ENCODE measurements at regions not wholly inside any gene's neighbourhood (a gene's known extent, or its start where the extent isn't known, plus 50 kb on each side); places are given as distances from the start of the nearest gene placed in this dataset.

DNA sequence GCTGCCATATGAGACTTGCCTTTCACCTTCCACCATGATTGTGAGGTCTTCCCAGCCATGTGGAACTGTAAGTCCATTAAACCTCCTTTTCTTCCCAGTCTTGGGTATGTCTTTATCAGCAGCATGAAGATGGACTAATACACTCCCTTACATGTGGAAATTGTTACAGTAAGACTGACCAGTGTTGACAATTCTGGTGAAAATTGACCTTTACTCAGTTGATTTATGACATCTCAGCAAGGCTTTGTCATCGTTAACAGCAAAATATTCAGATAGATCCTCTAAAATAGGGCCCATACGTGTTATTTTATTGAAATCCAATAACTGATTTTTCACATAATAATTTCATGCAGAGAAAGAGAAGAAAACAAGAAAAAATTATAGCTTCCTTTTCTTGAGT is 377.9 kb upstream of the SEMA3C start:
- Histone ChIP-seq H3K4me2 (ENCODE audit: insufficient read depth, low read length) (no peak overlapping the region), H3K36me3 (ENCODE audit: control insufficient read depth in 2 of 2, extremely low read depth in 1 of 2, insufficient read depth in 2 of 2, low read length in 2 of 2) (no peaks in the 10 kb centered on the region), H3K9me1 (replicated peaks; ENCODE audit: control insufficient read depth, extremely low read depth, insufficient read depth, low read length) (no peaks in the 10 kb centered on the region), H3K9me3 (replicated peaks; ENCODE audit: control insufficient read depth, insufficient read depth, low read length) (no peaks in the 10 kb centered on the region), H2AFZ (ENCODE audit: low read depth, low read length) (no peak overlapping the region), H3K4me3 (replicated peaks in 1 of 3; ENCODE audit: insufficient read depth in 1 of 3, low read depth in 1 of 3, low read length in 3 of 3) (no peak overlapping the region), H3K27me3 (ENCODE audit: control insufficient read depth in 2 of 2, insufficient read depth in 2 of 2, low read length in 2 of 2) (no peaks in the 10 kb centered on the region), H3K27ac (ENCODE audit: insufficient read depth, low read depth, low read length) (no peak overlapping the region), H4K20me1 (replicated peaks; ENCODE audit: control insufficient read depth, extremely low read depth, insufficient read depth, low read length) (no peaks in the 10 kb centered on the region), H3K9ac (replicated peaks; ENCODE audit: extremely low read depth, insufficient read depth, low read length) (no peak overlapping the region), H3K4me1 (ENCODE audit: control insufficient read depth, extremely low read depth, insufficient read depth, low read length) (peaks cover 20% of the 10 kb centered on the region), H3K79me2 (ENCODE audit: control insufficient read depth, insufficient read depth, low read length) (no peaks in the 10 kb centered on the region)
- ChIA-PET POLR2A (no interaction called here), CTCF (interaction anchor here (1.6 kb wide), 1 partner anchor 12 kb away, joined by 5 read pairs; no protein-coding TSS in a partner anchor)
- FAIRE-seq: no peak
- dilution Hi-C loops (cut with MboI; ENCODE audit: extremely low pct_ligation_motif_present, low sequenced_read_pairs) (no loop called here), intact Hi-C loops (cut with micrococcal nuclease) (no loop called here)
- TF ChIP-seq, protein P1, sequence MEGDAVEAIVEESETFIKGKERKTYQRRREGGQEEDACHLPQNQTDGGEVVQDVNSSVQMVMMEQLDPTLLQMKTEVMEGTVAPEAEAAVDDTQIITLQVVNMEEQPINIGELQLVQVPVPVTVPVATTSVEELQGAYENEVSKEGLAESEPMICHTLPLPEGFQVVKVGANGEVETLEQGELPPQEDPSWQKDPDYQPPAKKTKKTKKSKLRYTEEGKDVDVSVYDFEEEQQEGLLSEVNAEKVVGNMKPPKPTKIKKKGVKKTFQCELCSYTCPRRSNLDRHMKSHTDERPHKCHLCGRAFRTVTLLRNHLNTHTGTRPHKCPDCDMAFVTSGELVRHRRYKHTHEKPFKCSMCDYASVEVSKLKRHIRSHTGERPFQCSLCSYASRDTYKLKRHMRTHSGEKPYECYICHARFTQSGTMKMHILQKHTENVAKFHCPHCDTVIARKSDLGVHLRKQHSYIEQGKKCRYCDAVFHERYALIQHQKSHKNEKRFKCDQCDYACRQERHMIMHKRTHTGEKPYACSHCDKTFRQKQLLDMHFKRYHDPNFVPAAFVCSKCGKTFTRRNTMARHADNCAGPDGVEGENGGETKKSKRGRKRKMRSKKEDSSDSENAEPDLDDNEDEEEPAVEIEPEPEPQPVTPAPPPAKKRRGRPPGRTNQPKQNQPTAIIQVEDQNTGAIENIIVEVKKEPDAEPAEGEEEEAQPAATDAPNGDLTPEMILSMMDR (IDR thresholded peaks at IDR 0.05; ENCODE audit: extremely low read depth in 1 of 2, insufficient read depth in 1 of 2, low read depth in 1 of 2, low read length in 2 of 2): no peak
- TF ChIP-seq GATA2 (IDR thresholded peaks at IDR 0.05; ENCODE audit: insufficient read depth, insufficient read length, low read depth, low read length): no peak
- no peak for TF ChIP-seq EZH2 (IDR thresholded peaks at IDR 0.05; ENCODE audit: borderline replicate concordance, low read depth, low read length, severe bottlenecking)
- TF ChIP-seq, protein P2, sequence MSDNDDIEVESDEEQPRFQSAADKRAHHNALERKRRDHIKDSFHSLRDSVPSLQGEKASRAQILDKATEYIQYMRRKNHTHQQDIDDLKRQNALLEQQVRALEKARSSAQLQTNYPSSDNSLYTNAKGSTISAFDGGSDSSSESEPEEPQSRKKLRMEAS (IDR thresholded peaks at IDR 0.05; ENCODE audit: insufficient read depth, insufficient read length): no peak
- no peak for TF ChIP-seq MYC (IDR thresholded peaks at IDR 0.05; ENCODE audit: low read depth, low read length)
- TF ChIP-seq FOS (IDR thresholded peaks at IDR 0.05; ENCODE audit: borderline replicate concordance, insufficient read depth, low read length): no peak
- no peak for TF ChIP-seq JUN (IDR thresholded peaks at IDR 0.05; ENCODE audit: borderline replicate concordance, insufficient read depth, insufficient read length, low read depth)
- no peak for DNase-seq (ENCODE audit: low read depth, low spot score)
- no TSS peak for BruUV-seq (replicated peaks)
